GM23338 (cell line): ENCODE measurements at regions not wholly inside any gene's neighbourhood (a gene's known extent, or its start where the extent isn't known, plus 50 kb on each side); places are given as distances from the start of the nearest gene placed in this dataset.

ENCODE experiments used
- ATAC-seq: fragments of 200-7000 bp; cut with Tn5 transposase; 3 replicates; pipeline ENCODE4 v1.9.1; 2020
- DNase-seq: peaks from one replicate; pipeline ENCODE4 v3.0.0-alpha.2; 2015; ENCODE audit warnings: low spot score
- H2AFZ ChIP-seq: fragments of 200-600 bp; sonication (generic); 2 replicates; pipeline ENCODE4 v1.8.0; 2016; ENCODE audit warnings: antibody characterized with exemption, mild to moderate bottlenecking, moderate library complexity
- H3F3A ChIP-seq: fragments of 200-600 bp; sonication (generic); replicated peaks from 2 replicates; pipeline ENCODE4 v1.8.0; 2017; ENCODE audit warnings: antibody characterized with exemption, mixed run types, low read depth
- H3K27ac ChIP-seq: fragments of 200-600 bp; sonication (generic); 2 replicates; pipeline ENCODE4 v1.6.1; 2016; ENCODE audit warnings: low read depth
- H3K27me3 ChIP-seq: fragments of 200-600 bp; sonication (generic); 2 replicates; pipeline ENCODE4 v1.8.0; 2016; ENCODE audit warnings: mild to moderate bottlenecking, mixed run types, moderate library complexity; ENCODE audit not compliant: insufficient read depth
- H3K36me3 ChIP-seq: fragments of 200-600 bp; sonication (generic); 2 replicates; pipeline ENCODE4 v1.8.0; 2016; ENCODE audit warnings: mild to moderate bottlenecking; ENCODE audit not compliant: insufficient read depth
- H3K4me1 ChIP-seq: fragments of 200-600 bp; sonication (generic); 2 replicates; pipeline ENCODE4 v1.8.0; 2016; ENCODE audit warnings: mild to moderate bottlenecking, moderate library complexity; ENCODE audit not compliant: insufficient read depth
- H3K4me2 ChIP-seq: fragments of 200-600 bp; sonication (generic); 2 replicates; pipeline ENCODE4 v1.7.1; 2017; ENCODE audit warnings: mixed run types
- H3K4me3 ChIP-seq: fragments of 200-600 bp; sonication (generic); 2 replicates; pipeline ENCODE4 v1.6.1; 2016; ENCODE audit warnings: mixed run types
- H3K79me2 ChIP-seq: fragments of 200-600 bp; sonication (generic); replicated peaks from 2 replicates; pipeline ENCODE4 v1.8.0; 2017; ENCODE audit warnings: mild to moderate bottlenecking; ENCODE audit not compliant: insufficient read depth
- H3K9me2 ChIP-seq: fragments of 200-600 bp; sonication (generic); 2 replicates; pipeline ENCODE4 v1.8.0; 2017; ENCODE audit not compliant: insufficient read depth
- H4K20me1 ChIP-seq: fragments of 200-600 bp; sonication (generic); replicated peaks from 2 replicates; pipeline ENCODE4 v1.8.0; 2017; ENCODE audit warnings: mild to moderate bottlenecking; ENCODE audit not compliant: insufficient read depth
- H3K27ac Mint-ChIP-seq: 2 replicates; pipeline ENCODE4 v1.8.0; 2020; ENCODE audit warnings: inconsistent platforms, mild to moderate bottlenecking, moderate library complexity, mixed read lengths
- H3K27me3 Mint-ChIP-seq: 3 replicates; pipeline ENCODE4 v1.8.0; 2022; ENCODE audit warnings: low read depth, mild to moderate bottlenecking, moderate library complexity, mixed read lengths, inconsistent platforms; ENCODE audit not compliant: insufficient read depth, poor library complexity
- H3K36me3 Mint-ChIP-seq: 3 replicates; pipeline ENCODE4 v1.8.0; 2021; ENCODE audit warnings: low read depth, mild to moderate bottlenecking, inconsistent platforms, moderate library complexity, mixed read lengths
- H3K4me1 Mint-ChIP-seq: 3 replicates; pipeline ENCODE4 v1.8.0; 2020; ENCODE audit warnings: mild to moderate bottlenecking, inconsistent platforms, mixed read lengths
- H3K4me3 Mint-ChIP-seq: 3 replicates; pipeline ENCODE4 v1.8.0; 2021; ENCODE audit warnings: moderate library complexity, mild to moderate bottlenecking, inconsistent platforms, mixed read lengths
- H3K9me3 Mint-ChIP-seq: 3 replicates; pipeline ENCODE4 v1.8.0; 2020; ENCODE audit warnings: moderate library complexity, mild to moderate bottlenecking, inconsistent platforms, mixed read lengths
- CTCF ChIP-seq, 2 experiments: fragments of 200-600 bp in 1 of 2; sonication (generic) in 1 of 2; conservative IDR thresholded peaks; 2 replicates each; pipeline versions ENCODE4 v1.5.1 to v1.6.1; 2016 to 2017; ENCODE audit warnings: antibody characterized with exemption in 2 of 2, low read depth in 2 of 2, mild to moderate bottlenecking in 2 of 2, moderate library complexity in 1 of 2
- JUNB ChIP-seq: IDR thresholded peaks from one replicate; pipeline ENCODE4 v1.6.1; 2016; ENCODE audit warnings: antibody characterized with exemption; ENCODE audit not compliant: unreplicated experiment
- NANOG ChIP-seq: IDR thresholded peaks from 2 replicates; pipeline ENCODE4 v1.6.1; 2016; ENCODE audit warnings: antibody characterized with exemption, borderline replicate concordance
- POLR2AphosphoS5 ChIP-seq: IDR thresholded peaks from 2 replicates; pipeline ENCODE4 v1.6.1; 2016; ENCODE audit warnings: antibody characterized with exemption, low read depth
- STAT1 ChIP-seq: IDR thresholded peaks from one replicate; pipeline ENCODE4 v1.6.1; 2016; ENCODE audit warnings: antibody characterized with exemption; ENCODE audit not compliant: unreplicated experiment
- ZNF462 ChIP-seq: fragments of 250-450 bp; sonication (Bioruptor Pico); IDR thresholded peaks from 2 replicates; pipeline ENCODE4 v1.5.0; 2020; ENCODE audit warnings: mild to moderate bottlenecking, moderate library complexity

GRCh38 chr6:163648868-163649267 is 234.3 kb downstream of the QKI start:
- H3K9me3 Mint-ChIP-seq, result no peaks in the 10 kb centered on the region
- Histone ChIP-seq H4K20me1 (no peaks in the 10 kb centered on the region), H3F3A (no peaks in the 10 kb centered on the region), H3K79me2 (no peaks in the 10 kb centered on the region), H3K9me2 (no peaks in the 10 kb centered on the region; the same call in 1 of the 2 replicates), H3K4me3 (no peak overlapping the region), H2AFZ (no peak overlapping the region), H3K27me3 (no peaks in the 10 kb centered on the region), H3K4me1 (no peaks in the 10 kb centered on the region), H3K4me2 (no peak overlapping the region), H3K36me3 (no peaks in the 10 kb centered on the region), H3K27ac (no peak overlapping the region)
- no peak overlapping the region for H3K4me3 Mint-ChIP-seq
- H3K27me3 Mint-ChIP-seq, result peaks cover 7% of the 10 kb centered on the region
- peaks cover 4% of the 10 kb centered on the region; the same call in 2 of the 3 replicates for H3K4me1 Mint-ChIP-seq
- no peaks in the 10 kb centered on the region for H3K36me3 Mint-ChIP-seq
- no peak for DNase-seq
- TF ChIP-seq STAT1, result no peak
- TF ChIP-seq JUNB, result no peak
- TF ChIP-seq POLR2AphosphoS5, result no peak
- TF ChIP-seq CTCF (conservative IDR thresholded peaks at IDR 0.05; ENCODE audit: low read depth in 2 of 2), result no peak
- TF ChIP-seq NANOG, result no peak
- no peak for TF ChIP-seq ZNF462
- ATAC-seq, result no peak
- H3K27ac Mint-ChIP-seq, result no peak overlapping the region
